ENCODE measurements at regions not wholly inside any gene's neighbourhood (a gene's known extent, or its start where the extent isn't known, plus 50 kb on each side); places are given as distances from the start of the nearest gene placed in this dataset.
A peak's percentile ranks its signal among the peaks of the same experiment; 100 is the strongest.
"Not testable (repeated sequence)": the region's sequence is repeated elsewhere in the genome, so short reads cannot be mapped to it uniquely, and the experiment has no call there.

DNA sequence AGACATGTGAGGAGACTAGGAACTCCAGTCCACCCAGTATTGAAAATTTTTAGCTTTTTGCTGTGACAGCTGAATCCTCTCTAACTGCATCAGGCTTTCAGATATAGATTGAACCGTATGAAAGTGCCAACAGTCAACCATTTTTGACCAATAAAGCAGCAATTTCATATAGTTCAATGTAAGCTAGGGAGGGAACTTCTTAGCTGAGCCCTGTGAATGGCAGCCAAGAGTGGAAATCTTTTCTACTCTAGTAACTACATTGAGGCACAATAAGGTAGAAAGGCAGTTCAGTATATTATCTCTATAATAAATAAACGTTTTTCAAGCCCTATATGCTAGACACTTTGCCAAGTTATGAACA is 96.3 kb upstream of the TANK start:
- DNase-seq (ENCODE audit: low read depth) = no peak

DNA sequence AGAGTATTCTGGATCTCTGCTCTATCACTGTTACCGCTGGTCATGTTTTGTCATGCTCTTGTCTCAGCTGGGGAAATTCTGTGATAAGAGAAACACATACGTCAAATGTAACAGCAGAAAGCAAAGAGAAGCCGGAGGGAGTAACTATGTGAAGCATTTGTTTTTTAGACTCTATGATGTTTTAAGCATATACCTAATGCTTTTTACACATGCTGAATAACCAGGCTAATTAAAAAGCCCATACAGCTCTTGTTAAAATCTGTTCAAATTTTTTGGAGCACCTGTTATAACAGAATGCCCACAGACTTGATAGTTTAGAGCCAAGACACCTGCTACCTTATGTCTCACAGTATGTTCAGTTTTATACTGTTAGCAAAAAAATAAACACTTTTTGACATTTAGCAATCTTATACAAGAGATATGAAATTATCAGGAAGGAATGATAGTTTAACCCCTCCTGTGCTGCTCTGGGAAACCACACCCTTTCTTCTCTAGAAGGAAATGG is 92.3 kb upstream of the TANK start:
- no peak for DNase-seq (ENCODE audit: low read depth)

DNA sequence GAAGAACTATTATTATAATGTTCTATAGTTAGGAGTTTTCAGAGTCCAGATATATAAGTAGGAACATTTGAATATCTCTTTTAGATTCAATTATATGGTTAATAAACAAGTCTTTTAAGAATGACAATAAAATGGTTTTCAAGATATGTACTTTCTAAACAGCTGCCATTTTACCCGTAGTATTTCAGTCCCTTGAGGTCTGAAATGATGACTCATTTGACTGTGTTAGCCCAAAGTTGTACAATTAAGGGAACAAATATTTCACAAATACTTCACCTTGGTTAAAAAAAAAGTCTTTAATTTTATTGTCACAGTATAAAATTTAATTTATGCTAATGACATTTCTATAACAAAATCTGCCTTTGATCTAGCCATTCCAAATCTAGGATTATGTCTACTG is 91.6 kb upstream of the TANK start:
- no peak for DNase-seq (ENCODE audit: low read depth)

DNA sequence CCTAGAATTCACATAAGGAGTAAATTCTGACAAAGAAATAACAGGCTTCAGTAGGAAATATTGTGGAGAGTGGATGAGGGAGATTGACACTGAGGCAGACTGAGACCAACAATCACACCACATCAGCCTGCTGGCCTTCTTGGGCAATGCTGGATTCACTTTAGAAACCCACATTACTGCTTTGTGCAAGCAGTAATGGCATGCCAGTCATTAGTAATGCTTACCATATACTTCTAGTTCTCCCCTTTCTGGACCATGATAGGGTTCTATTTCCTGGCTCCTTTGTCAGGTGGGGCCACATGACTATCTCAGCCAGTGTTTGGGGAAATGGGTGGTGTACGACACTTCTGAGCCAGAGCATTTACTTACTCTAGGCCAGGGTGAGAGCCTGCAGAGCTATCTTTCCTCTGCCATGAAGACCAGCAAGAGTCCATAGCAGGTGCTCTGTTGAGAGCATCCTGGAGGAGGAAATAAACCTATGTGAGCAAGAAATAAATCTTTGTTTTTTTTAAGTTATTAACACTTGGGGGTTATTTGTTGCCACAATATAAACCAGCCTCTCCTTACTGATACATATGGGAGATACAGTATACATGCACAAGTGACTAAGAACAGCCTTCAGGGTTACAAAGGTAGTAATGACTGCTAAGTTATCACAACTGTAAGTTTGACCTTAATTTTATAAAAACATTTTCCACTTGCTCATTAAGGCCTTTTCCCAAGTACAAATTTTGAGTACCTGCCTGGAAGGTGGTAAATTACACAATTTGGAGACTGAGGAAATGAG is 89.3 kb upstream of the TANK start:
- no peak for DNase-seq (ENCODE audit: low read depth)

DNA sequence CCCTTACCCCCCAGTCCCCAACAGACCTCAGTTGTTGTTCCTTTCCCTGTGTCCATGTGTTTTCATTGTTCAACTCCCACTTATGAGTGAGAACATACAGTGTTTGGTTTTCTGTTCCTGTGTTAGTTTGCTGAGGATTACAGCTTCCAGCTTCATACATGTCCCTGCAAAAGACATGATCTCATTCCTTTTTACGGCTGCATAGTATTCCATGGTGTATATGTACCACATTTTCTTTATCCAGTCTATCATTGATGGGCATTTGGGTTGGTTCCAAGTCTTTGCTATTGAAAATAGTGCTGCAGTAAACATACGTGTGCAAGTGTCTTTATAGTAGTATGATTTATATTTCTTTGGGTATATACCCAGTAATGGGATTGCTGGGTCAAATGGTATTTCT is 87.8 kb upstream of the TANK start:
- DNase-seq (ENCODE audit: low read depth) = not testable (repeated sequence)

DNA sequence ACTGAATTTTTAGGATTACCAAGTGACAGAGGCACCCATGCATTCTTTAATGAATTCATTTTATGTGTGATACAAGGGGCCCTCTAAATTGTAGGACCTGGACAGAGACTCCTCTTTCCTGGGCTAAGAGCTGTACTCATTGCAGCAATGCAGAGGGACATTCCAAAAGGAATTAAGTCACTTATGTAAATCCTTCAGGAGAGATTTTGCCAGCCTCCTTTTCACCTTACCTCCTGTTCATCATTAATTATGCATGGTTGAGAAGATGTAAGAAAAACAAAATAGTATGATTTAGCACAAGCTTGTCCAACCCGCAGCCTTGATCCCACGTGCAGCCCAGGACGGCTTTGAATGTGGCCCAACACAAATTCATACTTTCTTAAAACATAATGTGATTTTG is 84.5 kb upstream of the TANK start:
- no peak for DNase-seq (ENCODE audit: low read depth)

DNA sequence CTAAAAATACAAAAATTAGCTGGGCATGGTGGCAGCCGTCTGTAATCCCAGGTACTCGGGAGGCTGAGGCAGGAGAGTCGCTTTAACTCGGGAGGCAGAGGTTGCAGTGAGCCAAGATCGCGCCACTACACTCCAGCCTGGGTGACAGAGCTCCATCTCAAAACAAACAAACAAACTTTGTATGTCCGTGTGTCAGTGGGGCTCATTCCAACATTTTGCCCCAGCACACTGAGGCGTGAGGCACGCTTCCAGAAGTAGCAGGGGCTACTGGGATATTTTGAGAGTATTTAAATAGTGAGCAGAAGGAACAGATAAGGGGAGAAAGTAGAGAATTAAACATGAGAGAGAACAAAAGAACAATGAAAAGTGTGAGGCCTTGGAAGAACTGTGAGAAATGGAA is 83.3 kb upstream of the TANK start:
- no peak for DNase-seq (ENCODE audit: low read depth)

DNA sequence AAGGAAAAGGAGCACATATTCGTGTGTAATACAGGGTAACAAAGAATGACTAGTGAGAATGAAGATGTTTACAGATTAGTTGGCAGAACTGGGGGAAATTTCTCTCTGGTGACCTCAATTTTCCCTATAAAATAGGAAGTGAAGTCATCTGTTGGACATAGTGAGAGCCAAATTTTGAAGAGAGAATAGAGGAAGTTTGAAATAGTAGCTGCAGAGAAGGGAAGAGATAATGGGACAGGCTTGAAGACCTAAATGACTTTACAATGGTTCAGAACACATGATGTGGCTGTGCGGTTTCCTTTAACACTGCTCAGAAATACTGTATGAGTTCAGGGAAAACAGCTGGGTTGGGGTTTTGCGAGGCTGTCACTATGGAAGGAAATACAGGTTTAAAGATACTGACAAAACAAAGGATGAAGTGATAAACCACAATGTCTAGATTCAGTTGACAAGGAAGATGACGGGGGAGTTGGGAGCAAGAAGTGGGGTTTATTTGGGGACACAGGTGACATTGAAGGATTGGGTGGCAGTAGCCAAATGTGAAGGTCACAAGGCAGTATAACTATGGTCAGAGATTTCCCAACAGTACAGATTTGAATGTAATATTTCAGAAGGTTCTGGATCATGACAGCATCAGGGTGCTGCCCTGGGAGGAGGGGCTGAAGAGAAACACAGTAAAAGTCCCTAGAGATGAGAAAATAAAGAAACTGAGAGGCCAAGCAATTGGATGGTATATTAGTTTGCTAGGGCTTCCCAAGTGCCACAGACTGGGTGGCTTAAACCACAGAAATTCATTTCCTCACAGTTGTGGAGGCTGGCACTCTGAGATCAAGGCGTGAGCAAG is 82.6 kb upstream of the TANK start:
- DNase-seq (ENCODE audit: low read depth) = peak; percentile 25

DNA sequence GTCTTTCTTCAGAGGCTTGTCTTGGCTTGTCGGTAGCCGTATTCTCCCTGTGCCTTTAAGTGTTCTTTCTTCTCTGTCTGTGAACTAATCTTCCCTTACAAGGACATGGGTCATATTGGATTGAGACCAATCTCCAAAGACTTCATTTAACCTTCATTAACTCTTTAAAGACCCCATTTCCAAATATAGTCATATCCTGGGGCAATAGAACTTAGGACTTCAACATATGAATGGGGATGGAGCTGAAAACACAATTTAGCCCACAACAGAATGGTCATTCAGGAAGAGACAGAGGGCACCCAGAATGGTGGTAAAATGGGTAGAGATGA is 82.1 kb upstream of the TANK start:
- no peak for DNase-seq (ENCODE audit: low read depth)

DNA sequence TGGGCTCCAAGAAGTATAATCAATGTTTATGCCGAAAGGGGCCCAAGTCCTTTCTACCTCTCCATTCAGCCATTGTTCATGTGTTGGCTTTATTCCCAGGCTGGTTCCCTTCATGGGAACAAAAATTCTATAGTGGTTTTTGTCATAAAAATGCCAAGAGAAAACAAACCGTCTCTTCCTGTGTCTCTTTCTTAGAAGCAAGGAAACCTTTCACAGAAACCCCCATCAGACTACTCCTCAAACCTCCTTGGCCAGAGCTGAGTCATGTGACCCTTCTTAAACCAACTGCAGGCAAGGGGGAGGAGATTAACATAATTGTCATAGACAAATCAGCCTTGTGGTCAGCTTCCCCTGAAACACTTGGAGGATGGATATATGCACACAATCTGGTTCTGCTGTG is 75.1 kb upstream of the TANK start:
- DNase-seq (ENCODE audit: low read depth) = no peak

DNA sequence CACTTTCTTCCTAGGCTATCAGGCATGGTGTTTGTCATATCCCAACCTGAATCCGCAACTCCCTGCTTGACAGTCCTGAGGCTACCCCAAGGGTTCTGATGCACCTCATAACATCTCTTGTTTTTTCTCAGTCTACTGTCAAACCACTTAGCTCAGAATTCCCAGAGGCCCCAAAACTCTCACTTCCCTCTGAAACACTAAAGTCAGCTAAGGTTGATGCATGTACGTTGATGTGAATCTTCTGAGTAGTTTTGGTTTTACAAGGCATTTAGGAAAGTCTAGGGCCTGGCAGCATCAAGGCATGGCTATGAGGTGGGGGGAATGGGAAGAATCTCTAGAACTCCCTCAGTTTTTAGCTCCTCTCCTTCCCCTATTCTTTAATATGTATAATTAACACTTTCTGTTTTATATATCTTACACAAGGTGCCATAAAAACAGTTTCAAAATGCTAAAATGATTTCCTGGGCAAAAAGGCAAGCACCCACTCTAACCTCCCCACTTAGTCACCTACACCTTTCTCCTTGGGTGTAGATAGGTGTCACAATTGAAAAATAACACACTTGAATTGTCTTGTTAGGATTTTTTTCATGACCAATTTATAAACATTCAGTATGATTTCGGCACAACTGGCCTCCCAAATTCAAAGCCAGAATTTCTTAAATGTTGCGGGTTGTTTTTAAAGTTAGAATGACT is 71.4 kb upstream of the TANK start:
- no peak for DNase-seq (ENCODE audit: low read depth)

DNA sequence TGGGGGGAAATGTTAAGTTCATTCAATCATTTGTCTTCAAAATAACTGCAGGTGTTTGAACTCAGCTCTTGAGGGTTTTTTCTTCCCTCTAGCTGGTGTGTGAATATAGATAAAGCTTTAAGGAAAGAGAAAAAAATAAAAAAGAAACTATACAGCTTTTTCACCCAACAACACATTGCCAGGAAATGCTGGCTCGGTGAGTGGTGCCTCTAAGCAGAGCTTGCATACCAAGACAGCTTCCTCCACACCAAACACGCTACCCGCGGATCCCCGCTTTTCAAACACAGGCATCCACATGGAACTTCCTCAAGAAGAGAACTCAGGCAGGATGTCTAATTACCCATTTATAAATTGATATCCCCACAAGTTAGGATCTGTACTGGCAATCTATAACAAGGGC is 69.8 kb upstream of the TANK start:
- DNase-seq (ENCODE audit: low read depth) = no peak

DNA sequence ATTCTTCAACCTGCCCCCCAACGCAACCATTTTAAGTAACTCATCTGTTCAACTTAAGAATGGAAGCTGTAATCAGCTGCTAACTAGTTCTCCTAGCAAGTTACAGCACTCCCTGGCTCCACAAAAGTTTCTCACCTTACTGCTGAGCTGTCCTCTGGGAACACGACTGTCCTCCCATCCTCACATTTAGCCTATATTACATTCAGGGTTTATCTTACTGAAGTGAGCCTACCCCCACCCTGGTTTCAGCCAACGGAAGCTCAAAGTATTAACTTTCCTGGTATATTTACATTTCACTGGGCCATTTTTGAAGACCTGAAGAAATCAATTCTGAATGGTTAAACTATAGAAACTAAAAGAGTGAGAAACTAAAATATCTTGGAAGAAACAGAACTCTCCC is 64.9 kb upstream of the TANK start:
- no peak for DNase-seq (ENCODE audit: low read depth)

DNA sequence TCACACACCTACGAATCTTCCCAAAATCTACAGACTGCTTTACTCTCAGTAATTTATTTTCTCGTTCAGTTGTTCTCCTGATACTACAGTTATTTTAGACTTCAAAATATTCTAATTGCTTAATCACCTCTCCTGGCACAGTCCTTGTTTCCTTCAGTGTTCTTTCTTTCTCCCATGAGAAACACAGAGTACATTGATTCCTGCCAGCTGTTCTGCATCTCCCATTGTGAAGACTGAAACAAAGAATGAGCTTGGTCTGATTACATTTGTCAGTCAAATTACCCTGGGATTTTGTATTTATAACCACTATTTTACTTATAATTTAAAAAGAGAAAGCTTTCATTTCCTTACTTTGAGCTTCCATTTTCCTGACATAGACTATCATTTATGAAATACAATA is 63.9 kb upstream of the TANK start:
- DNase-seq (ENCODE audit: low read depth) = no peak

DNA sequence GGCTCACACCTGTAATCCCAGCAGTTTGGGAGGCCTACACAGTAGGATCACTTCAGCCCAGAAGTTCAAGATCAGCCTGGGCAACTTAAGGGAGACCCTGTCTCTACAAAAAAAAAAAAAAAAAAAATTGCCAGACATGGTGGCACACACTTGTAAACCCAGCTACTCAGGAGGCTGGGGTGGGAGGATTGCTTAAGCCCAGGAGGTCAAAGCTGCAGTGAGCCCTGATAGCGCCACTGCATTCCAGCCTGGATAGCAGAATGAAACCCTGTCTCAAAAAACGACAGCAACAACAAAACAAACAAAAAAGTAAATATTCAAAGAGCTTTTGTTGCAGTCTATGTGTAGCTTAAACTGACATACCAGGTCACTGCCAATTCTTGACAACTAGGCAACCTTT is 63.1 kb upstream of the TANK start:
- DNase-seq (ENCODE audit: low read depth) = no peak

DNA sequence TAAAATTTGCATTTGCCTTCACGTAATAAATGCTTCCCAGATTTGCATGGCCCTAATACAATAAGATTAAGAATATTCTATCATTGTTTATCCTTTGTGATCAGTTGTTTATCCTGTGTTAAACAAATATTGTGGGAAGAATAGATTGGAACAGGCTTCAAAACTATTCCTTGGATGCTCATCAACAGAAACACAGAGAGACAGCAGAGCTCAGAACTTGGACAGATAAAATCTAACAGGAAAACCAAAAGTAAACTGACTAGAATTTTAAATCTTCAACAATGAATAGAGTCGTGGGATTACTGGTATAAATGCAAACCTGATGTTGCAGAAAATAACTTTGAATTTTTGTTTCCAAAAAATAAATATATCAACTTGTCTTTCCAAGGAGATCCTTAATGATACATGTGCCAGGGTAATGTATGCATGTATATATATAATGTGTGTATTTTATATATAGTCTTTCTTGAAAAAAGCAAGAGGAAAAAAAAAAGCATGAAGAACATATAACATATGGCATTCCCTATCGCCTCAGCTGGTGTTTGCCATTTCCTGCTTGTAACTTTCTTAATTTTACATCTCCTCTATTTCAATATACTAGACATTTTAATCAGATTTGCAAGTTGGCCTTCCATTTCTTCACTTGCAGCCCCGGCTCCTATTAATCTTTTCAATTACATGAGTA is 59.9 kb upstream of the TANK start:
- no peak for DNase-seq (ENCODE audit: low read depth)

DNA sequence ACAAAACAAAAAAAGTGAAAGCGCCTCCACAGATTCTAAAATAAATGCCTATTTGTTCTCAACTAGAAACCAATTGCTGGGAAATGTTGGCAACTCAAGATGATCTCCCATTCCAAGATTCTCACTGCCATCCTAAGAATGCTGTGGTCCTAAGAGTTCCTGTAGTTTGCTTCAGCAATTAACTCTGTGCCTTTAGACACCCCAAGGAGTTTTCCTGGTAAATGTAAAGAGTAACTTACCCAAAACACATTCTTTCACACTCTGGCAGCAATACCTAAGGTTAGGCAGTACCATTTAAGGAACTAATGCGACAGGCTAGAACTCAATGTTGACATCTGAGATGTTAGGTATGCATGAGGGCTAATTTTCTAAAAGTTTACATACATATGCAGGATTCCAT is 58.8 kb upstream of the TANK start:
- DNase-seq (ENCODE audit: low read depth) = no peak

DNA sequence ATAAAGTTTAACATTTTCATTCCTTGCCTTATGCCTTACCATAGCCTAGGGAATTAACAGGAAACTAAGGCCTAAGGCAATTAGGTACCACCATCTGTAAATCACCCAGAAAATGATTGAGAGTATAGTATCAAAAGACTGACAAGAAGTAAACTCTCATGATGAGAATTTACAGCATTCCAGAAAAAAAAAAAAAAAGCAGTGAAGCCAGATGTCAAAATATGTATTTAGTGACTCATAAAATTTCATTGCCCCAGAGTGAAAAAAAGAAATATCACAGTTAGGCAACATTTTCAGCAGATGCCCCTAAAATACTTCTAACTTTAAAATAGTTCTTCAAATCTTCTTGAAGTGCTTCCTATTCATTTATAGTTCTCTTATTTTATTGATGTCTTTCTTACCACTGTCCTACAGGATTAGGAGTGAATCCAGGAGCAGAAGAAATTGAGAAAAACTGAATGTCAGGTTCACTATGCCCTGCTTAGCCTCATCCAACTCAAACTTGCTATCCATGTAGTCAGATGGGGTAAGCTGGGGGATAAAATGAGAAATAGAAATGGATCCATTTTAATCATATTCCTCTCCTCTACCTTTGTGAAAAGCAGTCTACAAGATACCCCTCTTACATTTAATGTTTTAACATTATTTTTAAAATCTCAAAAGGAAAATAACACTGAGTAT is 57.3 kb upstream of the TANK start:
- no peak for DNase-seq (ENCODE audit: low read depth)

DNA sequence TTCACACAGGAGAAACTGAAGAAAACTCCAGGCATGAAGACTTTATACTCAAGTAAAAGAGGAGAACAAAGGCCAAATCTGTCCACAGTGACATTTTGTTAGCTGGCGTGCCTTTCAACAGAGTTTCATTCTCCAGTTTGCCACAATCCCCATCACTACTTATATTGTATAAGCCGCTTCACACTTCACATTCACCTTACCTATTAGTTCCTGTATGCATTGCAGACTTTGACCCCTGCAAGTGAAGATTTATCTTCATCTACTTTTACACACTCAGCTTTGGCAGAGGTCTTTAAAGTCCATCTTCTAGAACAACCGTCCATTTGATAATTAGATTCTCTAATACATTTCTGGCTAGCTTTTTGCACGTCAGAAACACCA is 56.8 kb upstream of the TANK start:
- DNase-seq (ENCODE audit: low read depth) = no peak

DNA sequence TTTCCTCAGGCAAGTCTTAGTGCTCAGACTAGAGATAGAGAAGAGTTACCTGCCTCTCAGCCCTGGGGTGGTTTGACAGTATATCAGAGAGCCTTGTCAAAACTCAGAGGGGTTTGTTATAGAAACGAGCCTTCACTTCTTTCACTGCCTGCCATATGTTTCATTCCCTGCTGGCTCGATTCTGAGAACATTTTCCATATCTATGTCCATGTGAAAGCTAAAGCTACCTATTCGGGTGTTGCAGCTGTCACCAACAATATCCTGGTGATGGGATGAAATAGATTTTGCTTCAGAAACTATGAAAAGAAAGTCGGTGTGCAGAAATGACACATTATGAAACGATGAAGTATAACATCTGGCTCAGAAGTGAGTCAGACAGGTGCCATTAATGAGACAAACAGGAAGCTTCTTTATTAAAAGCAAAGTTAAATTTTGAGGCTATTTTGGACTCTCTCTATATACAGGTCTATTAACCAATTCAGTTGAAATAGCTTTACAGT is 56.1 kb upstream of the TANK start:
- DNase-seq (ENCODE audit: low read depth) = no peak

DNA sequence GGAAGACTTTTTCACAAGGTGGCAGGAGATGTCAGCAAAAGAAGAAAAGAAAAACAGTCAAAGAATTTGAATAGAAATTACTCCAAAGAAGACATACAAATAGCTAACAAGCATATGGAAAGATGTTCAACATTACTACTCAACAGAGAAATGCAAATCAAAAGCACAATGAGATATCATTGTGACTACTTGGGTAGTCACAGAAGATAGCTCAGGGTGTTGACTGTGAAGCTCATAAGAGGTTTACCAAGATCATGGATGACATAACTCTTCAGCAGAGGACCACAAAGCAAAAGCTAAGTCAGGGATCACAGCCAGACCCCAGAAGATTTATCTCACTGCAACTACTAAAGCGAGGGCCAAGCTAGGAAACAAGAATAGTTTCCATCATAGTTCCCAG is 53.0 kb upstream of the TANK start:
- DNase-seq (ENCODE audit: low read depth) = no peak
